ENCODE measurements at regions not wholly inside any gene's neighbourhood (a gene's known extent, or its start where the extent isn't known, plus 50 kb on each side); places are given as distances from the start of the nearest gene placed in this dataset.
"Not testable (repeated sequence)": the region's sequence is repeated elsewhere in the genome, so short reads cannot be mapped to it uniquely, and the experiment has no call there.

GRCh38 chr9:30815585-30815984 lies 1568.9 kb upstream of the ACO1 start:
- no peak for DNase-seq (ENCODE audit: low spot score)

- DNase-seq (ENCODE audit: low spot score), result no peak
These were observed 1539.3 kb upstream of the ACO1 start for GRCh38 chr9:30845136-30845535.

GRCh38 chr9:30846651-30847050 lies 1537.8 kb upstream of the ACO1 start:
- no peak for DNase-seq (ENCODE audit: low spot score)

GRCh38 chr9:30851600-30851999 lies 1532.8 kb upstream of the ACO1 start:
- DNase-seq (ENCODE audit: low spot score), result no peak

DNA sequence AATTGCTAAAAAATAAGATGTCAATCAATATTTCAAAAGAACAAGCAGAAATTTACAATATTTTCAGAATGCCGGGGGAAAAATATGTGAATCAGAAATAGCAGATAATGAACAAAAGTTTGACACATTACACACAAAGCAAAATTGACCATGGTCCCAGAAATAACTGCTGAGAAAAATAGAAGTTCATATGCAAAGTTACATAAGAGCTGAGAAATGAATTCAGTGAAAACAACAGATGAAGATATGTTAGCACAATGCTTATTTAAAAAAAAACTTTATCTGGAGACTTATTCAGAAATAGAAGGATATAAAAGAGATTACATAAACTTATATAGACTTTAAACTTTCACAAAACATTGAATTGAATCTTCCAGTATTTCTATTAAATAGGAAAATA lies 1483.7 kb upstream of the ACO1 start:
- no peak for DNase-seq (ENCODE audit: low spot score)

- DNase-seq (ENCODE audit: low spot score), result no peak
These were observed 1471.1 kb upstream of the ACO1 start for GRCh38 chr9:30913331-30913730.

DNA sequence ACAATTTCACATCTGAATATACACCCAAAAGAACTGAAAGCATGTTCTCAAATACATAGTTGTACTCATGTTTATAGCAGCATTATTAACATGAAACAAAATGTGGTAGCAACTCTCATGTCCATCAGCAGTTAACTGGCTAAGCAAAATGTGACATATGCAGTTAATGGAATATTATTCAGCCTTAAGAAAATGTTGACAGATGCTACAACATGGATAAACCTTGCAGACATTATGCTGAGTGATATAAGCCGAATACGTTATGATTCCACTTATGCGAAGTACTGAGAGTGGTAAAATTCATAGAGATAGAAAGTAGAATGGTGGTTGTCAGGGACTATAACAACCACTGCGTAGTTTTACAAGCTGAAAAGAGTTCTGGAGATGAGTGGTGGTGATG lies 1469.0 kb upstream of the ACO1 start:
- no peak for DNase-seq (ENCODE audit: low spot score)

GRCh38 chr9:30925126-30925525 lies 1459.3 kb upstream of the ACO1 start:
- no peak for DNase-seq (ENCODE audit: low spot score)

GRCh38 chr9:30925635-30926034 lies 1458.8 kb upstream of the ACO1 start:
- DNase-seq (ENCODE audit: low spot score), result no peak

GRCh38 chr9:30928045-30928444 lies 1456.4 kb upstream of the ACO1 start:
- DNase-seq (ENCODE audit: low spot score), result no peak

DNA sequence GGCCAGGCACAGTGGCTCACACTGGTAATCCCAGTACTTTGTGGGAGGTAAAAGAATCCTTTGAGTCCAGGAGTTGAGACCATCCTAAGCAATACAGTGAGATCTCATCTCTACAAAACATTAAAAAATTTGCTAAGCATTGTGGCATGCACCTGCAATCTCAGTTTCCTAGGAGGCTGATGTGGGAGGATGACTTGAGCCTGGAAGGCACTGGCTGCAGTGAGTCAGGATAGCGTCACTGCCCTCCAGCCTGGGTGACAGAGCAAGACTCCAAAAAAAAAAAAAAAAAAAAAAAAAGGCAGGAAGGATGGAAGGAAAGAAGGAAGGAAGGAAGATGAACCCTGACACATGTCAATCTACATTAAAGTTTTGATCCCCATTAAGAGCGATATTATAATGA lies 1452.2 kb upstream of the ACO1 start:
- no peak for DNase-seq (ENCODE audit: low spot score)

- no peak for DNase-seq (ENCODE audit: low spot score)
These were observed 1448.7 kb upstream of the ACO1 start for GRCh38 chr9:30935730-30936129.

GRCh38 chr9:30937106-30937505 lies 1447.3 kb upstream of the ACO1 start:
- DNase-seq (ENCODE audit: low spot score), result no peak

GRCh38 chr9:30942852-30943251 lies 1441.6 kb upstream of the ACO1 start:
- DNase-seq (ENCODE audit: low spot score), result not testable (repeated sequence)

- DNase-seq (ENCODE audit: low spot score), result no peak
These were observed 1440.8 kb upstream of the ACO1 start for GRCh38 chr9:30943446-30944224.

DNA sequence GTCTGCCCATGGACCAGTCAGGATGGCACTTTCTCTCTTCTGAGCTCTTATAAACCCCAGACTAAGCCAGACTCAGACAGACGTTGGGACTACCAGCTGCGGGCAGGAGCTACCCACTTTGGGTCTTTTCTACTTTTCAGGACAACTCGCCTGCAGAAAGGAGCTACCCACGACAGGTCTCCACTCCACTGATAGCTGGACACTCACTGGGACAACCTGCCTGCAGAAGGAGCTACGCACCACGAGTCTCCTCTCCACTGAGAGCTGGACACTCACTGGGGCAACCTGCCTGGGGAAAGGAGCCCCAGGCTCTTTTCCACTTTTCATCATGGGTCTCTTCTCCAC lies 1440.2 kb upstream of the ACO1 start:
- no peak for DNase-seq (ENCODE audit: low spot score)

DNA sequence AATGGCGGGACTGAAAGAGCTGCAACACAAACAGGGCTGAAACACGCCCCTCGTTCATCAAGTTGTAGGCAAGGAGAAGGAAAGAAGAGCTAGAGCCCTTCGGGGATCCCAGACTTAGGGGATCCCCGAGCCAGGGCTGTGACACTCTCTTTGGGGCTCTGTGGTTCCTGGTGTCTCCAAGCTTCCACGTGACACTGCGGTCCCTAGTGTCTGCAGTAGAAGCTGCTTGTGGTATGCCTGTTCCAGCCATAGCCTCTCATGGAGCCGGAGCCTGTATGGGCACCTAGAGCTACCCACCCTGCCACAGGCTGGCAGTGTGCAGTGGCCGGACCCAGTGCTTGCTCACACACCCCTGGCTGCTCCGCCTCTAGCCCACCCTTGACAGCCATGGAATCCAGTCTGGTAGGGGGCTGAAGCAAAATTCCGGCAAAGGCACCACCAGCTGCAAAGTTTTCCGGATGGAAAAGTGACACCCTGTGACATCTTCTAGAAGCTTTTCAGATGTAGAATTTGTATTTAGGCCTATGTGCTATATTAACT lies 1439.6 kb upstream of the ACO1 start:
- DNase-seq (ENCODE audit: low spot score), result no peak

- no peak for DNase-seq (ENCODE audit: low spot score)
These were observed 1420.1 kb upstream of the ACO1 start for GRCh38 chr9:30964332-30964731.

DNA sequence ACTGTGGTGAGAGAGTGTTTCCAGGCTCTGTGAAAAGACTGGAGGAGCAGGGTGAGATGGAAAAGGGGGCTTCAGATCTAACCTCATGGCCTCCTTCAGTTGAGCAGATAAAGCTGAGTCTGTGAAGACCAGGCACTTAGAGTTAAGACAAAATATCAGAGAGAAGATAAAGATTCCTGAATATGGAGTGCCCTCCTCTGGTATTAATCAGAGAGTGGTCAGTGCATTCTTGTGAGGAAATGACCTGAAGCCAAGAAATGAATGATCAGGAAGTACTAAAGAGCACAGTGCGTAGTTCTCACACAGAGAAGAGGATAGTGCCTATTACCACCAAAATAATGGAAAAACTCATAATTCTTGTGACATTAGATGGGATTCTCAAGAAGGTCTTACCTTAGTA lies 1417.0 kb upstream of the ACO1 start:
- no peak for DNase-seq (ENCODE audit: low spot score)

- no peak for DNase-seq (ENCODE audit: low spot score)
These were observed 1414.3 kb upstream of the ACO1 start for GRCh38 chr9:30970186-30970585.

DNA sequence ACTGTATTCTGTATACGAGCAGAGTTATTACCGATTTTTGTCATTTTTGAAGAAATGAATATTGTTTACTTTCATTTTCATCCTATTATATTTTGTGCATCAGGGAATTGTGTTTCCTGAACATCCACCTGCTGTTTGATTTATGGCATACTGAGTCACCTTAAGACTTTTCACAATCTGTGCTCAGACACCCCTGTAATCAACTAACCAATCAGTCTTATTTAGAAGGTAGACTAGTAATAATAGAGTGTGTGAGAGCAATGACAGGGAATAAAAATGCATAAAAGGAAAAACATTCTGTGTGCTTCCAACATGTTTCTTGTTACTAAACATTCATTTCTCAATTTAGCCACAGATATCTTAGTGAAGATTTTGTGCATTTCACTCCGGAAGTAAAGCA lies 1413.6 kb upstream of the ACO1 start:
- DNase-seq (ENCODE audit: low spot score), result no peak

GRCh38 chr9:30972654-30973053 lies 1411.8 kb upstream of the ACO1 start:
- DNase-seq (ENCODE audit: low spot score), result no peak

- DNase-seq (ENCODE audit: low spot score), result no peak
These were observed 1406.5 kb upstream of the ACO1 start for GRCh38 chr9:30977965-30978364.

GRCh38 chr9:30982301-30982700 lies 1402.1 kb upstream of the ACO1 start:
- no peak for DNase-seq (ENCODE audit: low spot score)
